Liver (tissue), 7 donors: ENCODE measurements at regions not wholly inside any gene's neighbourhood (a gene's known extent, or its start where the extent isn't known, plus 50 kb on each side); places are given as distances from the start of the nearest gene placed in this dataset. TPM values are rescaled to one million over a fixed set of nuclear protein-coding genes. Genes with fewer than 3 reads are reported as not detected.

Experiments
- DNase-seq: peaks from one replicate; pipeline ENCODE4 v3.0.0-alpha.2; 2017; ENCODE audit warnings: low spot score
- H3K27ac ChIP-seq, 2 donors: one replicate each; pipeline ENCODE4 v1.7.0; 2013; ENCODE audit warnings: inconsistent platforms in 2 of 2, low read length in 2 of 2, control low read depth in 1 of 2, low read depth in 1 of 2, mild to moderate bottlenecking in 1 of 2
- H3K27me3 ChIP-seq, 4 donors: one replicate each; pipeline versions ENCODE4 v1.6.1 to v1.7.0; 2013; ENCODE audit warnings: low read length in 3 of 4, inconsistent platforms in 1 of 4, mild to moderate bottlenecking in 1 of 4, moderate library complexity in 1 of 4; ENCODE audit not compliant: control insufficient read depth in 4 of 4, insufficient read depth in 4 of 4
- H3K36me3 ChIP-seq, 4 donors: one replicate each; pipeline versions ENCODE4 v1.6.1 to v1.7.0; 2013; ENCODE audit warnings: low read length in 3 of 4, mild to moderate bottlenecking in 3 of 4, low read depth in 1 of 4, moderate library complexity in 1 of 4; ENCODE audit not compliant: control insufficient read depth in 4 of 4, insufficient read depth in 3 of 4
- H3K4me1 ChIP-seq, 4 donors: one replicate each; pipeline versions ENCODE4 v1.6.1 to v1.7.0; 2013; ENCODE audit warnings: low read length in 3 of 4, mild to moderate bottlenecking in 3 of 4, moderate library complexity in 1 of 4; ENCODE audit not compliant: control insufficient read depth in 4 of 4, insufficient read depth in 4 of 4
- H3K4me3 ChIP-seq, 3 donors: one replicate each; pipeline versions ENCODE4 v1.6.1 to v1.7.0; 2013; ENCODE audit warnings: low read length in 3 of 3, control low read depth in 1 of 3, low read depth in 1 of 3, mild to moderate bottlenecking in 1 of 3
- H3K9ac ChIP-seq, 2 donors: one replicate each; pipeline ENCODE4 v1.7.0; 2013; ENCODE audit warnings: low read length in 2 of 2, mild to moderate bottlenecking in 2 of 2, moderate library complexity in 2 of 2, control low read depth in 1 of 2, low read depth in 1 of 2
- H3K9me3 ChIP-seq, 4 donors: one replicate each; pipeline versions ENCODE4 v1.6.1 to v1.7.0; 2013; ENCODE audit warnings: low read length in 3 of 4; ENCODE audit not compliant: control insufficient read depth in 4 of 4
- ZBTB33 ChIP-seq: IDR thresholded peaks from 2 replicates; pipeline ENCODE4 v1.6.1; 2016; ENCODE audit warnings: antibody characterized with exemption
- WGBS: extraction: QIAGEN DNeasy Blood & Tissue Kit; methylation state at CpG from one replicate; pipeline ENCODE4 v1.1.7; 2013; 5-methylcytosine and 5-hydroxymethylcytosine counted together
- small RNA-seq: library from RNA; depleted of rRNA; stranded (forward); fragments of <200 nt; gene quantifications from one replicate; pipeline ENCODE3, GENCODE V24; 2014
- donor health status: healthy.
- donor health status: healthy.
- donor health status: healthy.

DNA sequence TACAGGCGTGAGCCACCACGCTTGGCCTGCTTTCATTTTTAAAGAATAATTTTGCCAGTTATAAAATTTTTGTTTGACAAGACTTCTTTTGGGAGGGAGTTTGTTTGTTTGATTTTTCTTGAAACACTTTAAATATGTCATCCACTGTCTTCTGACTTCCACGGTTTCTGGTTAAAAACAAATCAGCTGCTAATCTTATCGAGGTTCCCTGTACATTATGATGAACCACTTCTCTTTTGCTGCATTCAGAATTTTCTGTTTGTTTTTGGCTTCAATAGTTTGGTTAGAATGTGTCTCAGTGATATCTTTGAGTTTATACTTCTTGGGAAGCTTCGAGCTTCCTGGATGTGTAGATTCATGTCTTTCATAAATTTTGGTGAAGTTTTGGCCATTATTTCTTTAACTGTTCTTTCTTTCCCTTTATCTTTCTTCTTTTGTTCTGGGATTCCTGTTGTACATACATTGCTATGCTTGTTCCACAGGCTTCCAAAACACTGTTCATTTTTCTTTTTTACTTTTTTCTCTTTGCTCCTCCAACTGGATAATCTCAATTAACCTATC, 60.8 kb downstream of the MSX2 start:
- H3K36me3 ChIP-seq = no peaks in the 10 kb centered on the region
- H3K4me1 ChIP-seq = no peaks in the 10 kb centered on the region
- H3K4me3 ChIP-seq = no peak overlapping the region
- WGBS = 78% methylated on average over 5 of the region's 5 CpGs
- peaks cover 0 to 4% (median 0%) of the 10 kb centered on the region in 4 donors for H3K9me3 ChIP-seq
- no peak overlapping the region for H3K27ac ChIP-seq
- no peak for TF ChIP-seq ZBTB33
- H3K27me3 ChIP-seq = peaks cover 0 to 2% (median 0%) of the 10 kb centered on the region in 4 donors
- no peak overlapping the region for H3K9ac ChIP-seq
- DNase-seq = no peak

Small RNA genes in the stretch of these regions (small RNA-seq; reads per million reads assigned to genes)
- not detected for gene AC008413.1
